Stimulated activated CD4-positive, alpha-beta T cell treated with anti-CD3 and anti-CD28 coated beads, Interleukin-2, amount 100 ng/mL, for 24 hours (primary cell): ENCODE measurements at regions not wholly inside any gene's neighbourhood (a gene's known extent, or its start where the extent isn't known, plus 50 kb on each side); places are given as distances from the start of the nearest gene placed in this dataset.
"Not testable (repeated sequence)": the region's sequence is repeated elsewhere in the genome, so short reads cannot be mapped to it uniquely, and the experiment has no call there.

Experiments
- DNase-seq, 2 donors: peaks; one replicate each; pipeline ENCODE4 v3.0.0-alpha.2; 2020

DNA sequence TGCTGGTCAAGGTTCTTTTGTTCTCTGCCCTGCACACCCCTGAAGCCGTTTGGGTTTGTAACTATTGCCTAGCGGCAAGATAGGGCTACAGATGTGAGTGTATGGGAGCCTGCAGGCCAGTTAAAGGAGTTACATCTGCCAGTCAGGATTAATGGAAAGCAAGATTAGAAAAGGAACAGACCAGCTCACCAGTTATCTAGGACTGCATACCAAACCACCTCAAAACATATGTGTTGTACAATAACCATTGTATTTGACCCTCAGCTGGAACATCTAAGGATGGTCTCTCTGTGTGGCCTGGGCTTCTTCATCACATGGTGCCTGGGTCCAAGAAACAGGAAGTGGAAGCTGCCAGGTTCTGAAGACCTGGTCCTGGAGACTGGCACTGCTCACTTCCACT, 52.5 kb upstream of the FBXO28 start:
- DNase-seq = no peak

GRCh38 chr1:224059897-224060427, 53.9 kb upstream of the FBXO28 start:
- no peak for DNase-seq

DNA sequence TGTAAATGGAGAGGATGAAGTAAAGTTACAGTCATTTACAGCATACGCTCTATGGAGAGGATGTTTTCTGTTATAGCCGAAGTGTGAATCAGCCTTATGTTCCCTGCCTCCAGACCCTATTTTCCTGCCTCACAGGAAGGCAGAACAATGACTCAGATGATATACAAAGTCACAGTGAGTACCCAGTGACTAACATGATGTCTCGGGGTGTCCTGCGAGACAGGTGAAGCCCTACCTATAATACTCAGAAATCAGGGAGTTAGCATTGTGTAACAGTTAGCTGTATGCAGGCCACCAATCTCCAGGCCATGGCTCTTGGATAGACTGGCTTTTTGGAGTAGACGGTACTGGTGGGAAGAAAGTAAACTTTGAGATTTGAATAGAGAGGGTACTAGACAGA, 55.6 kb upstream of the FBXO28 start:
- no peak for DNase-seq

GRCh38 chr1:224057461-224058199, 56.3 kb upstream of the FBXO28 start:
- no peak for DNase-seq

GRCh38 chr1:224054611-224055010, 59.3 kb upstream of the FBXO28 start:
- DNase-seq = no peak

GRCh38 chr1:224054012-224054411, 59.9 kb upstream of the FBXO28 start:
- no peak for DNase-seq

DNA sequence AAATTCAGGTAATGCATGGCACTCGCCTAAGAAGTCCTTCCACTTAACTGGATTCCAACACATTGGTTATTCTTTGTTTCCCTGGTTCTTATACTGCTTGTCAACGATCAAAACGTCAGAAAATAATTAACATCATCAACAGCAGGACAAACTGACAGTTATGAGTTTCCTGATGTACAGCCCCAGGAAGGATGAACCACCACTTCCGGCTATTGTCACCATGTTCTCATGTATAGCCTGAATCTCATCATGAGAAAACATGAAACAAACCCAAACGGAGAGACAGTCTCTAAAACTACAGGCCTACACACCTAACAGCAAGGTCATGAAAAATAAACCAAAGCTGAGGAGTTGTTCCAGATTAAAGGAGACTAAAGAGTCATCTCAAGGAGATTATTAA, 60.5 kb upstream of the FBXO28 start:
- DNase-seq = no peak

DNA sequence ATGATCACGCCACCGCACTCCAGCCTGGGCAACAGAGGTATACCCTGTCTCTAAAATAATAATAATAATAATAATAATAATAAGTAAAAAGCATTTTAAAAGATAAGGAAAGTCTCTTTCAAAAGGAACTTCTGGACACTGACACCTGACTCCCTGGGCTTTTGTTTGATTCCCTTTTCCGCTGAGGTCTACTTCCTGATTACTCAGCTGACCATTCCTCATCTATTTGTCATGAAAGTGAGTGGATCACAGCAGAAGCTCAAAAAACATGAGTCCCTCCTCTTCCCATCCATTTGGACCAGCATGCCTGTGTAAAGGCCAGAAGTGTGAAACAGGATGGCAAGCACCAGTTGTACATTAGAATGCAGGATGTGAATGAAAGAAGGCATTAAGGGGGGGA, 61.1 kb upstream of the FBXO28 start:
- no peak for DNase-seq

GRCh38 chr1:224051782-224052181, 62.1 kb upstream of the FBXO28 start:
- DNase-seq = not testable (repeated sequence)

GRCh38 chr1:224051086-224051406, 62.9 kb upstream of the FBXO28 start:
- DNase-seq = no peak

GRCh38 chr1:224047538-224047937, 66.4 kb upstream of the FBXO28 start:
- no peak for DNase-seq

DNA sequence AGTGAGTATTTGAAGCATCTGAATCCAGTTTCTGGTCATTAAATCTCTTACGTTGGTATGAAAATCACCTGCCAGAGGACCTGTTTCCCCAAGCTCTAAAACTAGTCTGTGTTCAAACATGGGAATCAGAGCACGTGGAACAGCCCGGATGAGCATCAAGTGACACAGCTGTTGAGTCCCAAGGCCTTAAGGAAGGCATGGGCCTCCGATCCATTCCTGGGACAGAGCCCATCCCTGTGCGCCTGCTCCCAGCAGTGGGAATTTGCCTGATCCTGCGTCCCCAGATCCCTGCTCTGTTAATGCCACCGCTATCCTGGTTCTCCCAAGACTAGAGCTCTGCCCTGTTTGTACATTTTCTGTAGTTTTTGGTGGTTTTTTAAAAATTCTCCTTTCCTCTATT, 68.4 kb upstream of the FBXO28 start:
- no peak for DNase-seq

DNA sequence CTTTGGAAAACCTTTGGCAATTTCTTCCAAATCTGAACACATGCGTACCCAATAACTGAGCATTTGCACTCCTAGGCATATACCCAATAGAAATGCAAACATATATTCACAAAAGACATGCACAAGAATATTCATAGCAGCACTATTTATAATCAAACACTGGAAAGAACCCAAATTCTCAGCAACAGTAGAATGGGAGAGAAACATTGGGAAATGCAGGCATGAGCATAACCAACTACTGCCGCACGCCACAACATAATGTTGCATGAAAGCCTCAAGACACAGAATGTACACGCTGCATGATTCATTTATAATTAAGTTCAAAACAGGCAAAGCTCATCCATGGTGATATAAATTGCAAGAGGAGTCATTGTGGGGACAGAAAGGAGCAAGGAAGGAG, 69.5 kb upstream of the FBXO28 start:
- no peak for DNase-seq

- DNase-seq = no peak
Observed at GRCh38 chr1:224042557-224043118, 71.3 kb upstream of the FBXO28 start.

DNA sequence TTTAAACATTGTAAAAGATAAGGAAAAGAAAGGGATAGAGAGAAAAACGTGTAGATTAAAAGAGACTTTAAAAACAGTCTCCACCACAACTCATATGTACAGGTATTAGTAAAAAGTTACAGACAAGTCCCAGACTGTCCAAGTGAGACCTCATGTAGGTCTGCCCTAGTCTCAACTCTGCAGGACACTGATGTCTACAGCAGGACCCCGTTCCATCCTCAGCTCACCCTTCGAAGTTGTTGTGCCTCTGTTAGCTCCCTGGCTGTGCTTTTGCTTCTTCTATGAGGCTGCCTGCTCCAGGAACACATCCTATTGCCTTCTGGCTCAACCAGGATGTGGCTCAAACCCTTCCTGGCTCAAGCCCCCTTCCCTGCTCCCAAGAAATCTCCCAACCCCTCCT, 72.9 kb upstream of the FBXO28 start:
- DNase-seq = no peak

DNA sequence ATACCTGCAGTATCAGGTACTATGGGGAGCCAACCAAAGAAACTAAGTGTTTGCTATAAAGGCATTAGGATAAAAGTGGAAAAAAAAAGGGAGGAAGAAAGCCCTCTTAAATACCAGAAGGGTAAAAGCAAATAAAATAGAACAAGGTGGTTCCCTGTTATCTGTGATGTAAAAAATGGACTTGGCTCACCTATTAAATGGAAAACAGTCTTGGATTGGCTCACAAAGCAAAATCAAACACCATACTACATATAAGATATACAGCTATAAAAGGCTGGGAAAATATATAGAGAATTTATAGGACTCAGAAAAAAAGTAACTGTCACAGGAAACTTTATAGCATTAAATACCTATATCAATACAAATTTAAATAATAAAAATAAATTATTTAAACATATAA, 73.5 kb upstream of the FBXO28 start:
- DNase-seq = not testable (repeated sequence)

- not testable (repeated sequence) for DNase-seq
Observed at GRCh38 chr1:224040006-224040405, 73.9 kb upstream of the FBXO28 start.

DNA sequence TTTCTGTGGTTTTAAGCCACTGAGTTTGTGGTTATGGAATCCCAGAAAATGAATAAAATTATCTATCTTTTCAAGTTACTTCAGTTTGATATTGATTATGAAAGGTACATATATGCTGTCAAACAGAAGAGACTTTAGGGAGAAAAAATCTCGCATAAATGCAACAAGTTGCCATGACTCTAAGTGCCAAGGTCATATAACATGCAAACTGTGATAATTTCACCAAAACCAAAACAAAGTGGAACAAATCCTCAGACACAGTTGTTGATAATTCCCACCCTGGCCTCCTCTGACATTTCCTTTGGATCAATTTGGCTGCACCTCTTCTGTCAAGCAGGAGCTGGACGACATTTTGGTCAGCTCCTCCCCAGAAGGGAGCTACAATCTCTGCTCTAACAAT, 75.1 kb upstream of the FBXO28 start:
- DNase-seq = not testable (repeated sequence)

DNA sequence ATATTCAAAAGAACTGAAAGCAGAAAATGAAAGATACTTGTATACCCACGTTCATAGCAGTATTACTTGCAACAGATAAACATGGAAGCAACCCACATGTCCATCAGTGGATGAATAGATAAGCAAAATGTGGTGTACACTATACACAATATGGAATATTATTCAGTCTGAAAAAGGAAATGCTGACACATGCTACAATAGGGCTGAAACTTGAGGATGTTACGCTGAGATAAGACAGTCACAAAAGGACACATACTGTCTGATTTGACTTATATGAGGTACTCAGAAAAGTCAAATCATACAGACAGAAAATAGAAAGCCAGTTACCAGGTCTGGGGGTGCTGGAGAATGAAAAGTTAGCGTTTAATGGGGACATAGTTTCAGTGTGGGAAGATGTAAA, 76.5 kb upstream of the FBXO28 start:
- not testable (repeated sequence) for DNase-seq

GRCh38 chr1:224032608-224033276, 81.2 kb upstream of the FBXO28 start:
- not testable (repeated sequence) for DNase-seq

- DNase-seq = not testable (repeated sequence)
Observed at GRCh38 chr1:224031986-224032385, 81.9 kb upstream of the FBXO28 start.

- not testable (repeated sequence) for DNase-seq
Observed at GRCh38 chr1:224030257-224030656, 83.7 kb upstream of the FBXO28 start.

DNA sequence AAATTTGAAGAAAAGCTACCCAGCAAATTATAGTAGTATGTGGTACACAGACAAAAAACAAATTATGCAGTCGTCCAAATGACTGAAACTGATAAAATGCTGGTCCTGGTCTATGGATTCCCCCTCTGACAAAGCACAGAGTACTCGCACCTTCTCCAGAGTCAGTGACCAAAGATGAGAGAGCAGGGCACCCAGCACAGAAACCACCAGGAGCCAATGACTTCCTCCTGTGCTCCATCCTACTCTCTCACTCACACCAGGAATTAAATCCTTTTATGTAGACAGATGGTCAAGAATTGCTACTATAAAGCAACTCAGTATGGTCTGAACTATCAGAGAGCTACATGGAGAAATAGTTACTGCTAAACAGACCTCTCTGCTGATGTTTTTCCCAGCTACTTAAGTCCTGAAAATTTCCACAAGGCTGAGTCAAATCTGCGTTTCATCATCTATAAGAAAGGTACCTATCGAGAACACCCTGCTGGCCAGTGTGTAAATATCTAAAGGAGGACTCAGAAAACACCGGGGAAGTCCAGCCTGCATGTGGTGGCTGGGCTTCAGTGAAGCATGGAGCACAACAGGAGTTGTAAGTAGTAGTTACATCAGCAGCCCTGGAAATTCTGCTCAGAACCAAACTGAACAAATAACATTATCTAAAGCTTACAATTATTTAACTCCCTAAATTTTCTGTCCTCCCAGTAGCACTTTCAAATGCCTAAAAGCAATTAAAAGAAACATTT, 84.5 kb upstream of the FBXO28 start:
- not testable (repeated sequence) for DNase-seq
